OCI-LY7 (cell line): ENCODE measurements at regions not wholly inside any gene's neighbourhood (a gene's known extent, or its start where the extent isn't known, plus 50 kb on each side); places are given as distances from the start of the nearest gene placed in this dataset.
A peak's percentile ranks its signal among the peaks of the same experiment; 100 is the strongest.

ENCODE experiments used
- BruUV-seq: library from RNA; stranded (reverse); fragments of 400-500 nt; replicated peaks from 2 replicates; lab custom pipeline; 2021; lab: Mats Ljungman, UMichigan
- CTCF ChIA-PET: fragments of 300-600 bp; sonication (Branson Sonifier 250); formaldehyde crosslinking; loops from one replicate; lab custom pipeline; 2022; ENCODE audit warnings: antibody characterized with exemption; ENCODE audit not compliant: unreplicated experiment; lab: Charles Lee
- POLR2A ChIA-PET: fragments of 300-600 bp; sonication (Branson Sonifier 250); formaldehyde crosslinking; loops from one replicate; lab custom pipeline; 2022; ENCODE audit warnings: antibody characterized with exemption; lab: Charles Lee
- DNase-seq: peaks from one replicate; pipeline ENCODE4 v3.0.0-alpha.2; 2015; ENCODE audit warnings: low spot score
- H2AFZ ChIP-seq: fragments of 200-600 bp; sonication (generic), shearing (Covaris generic); 2 replicates; pipeline ENCODE4 v1.6.1; 2014; ENCODE audit warnings: mild to moderate bottlenecking, antibody characterized with exemption, low read length, moderate library complexity
- H3K27ac ChIP-seq: fragments of 200-600 bp; sonication (generic); 2 replicates; pipeline ENCODE4 v1.5.1; 2014; ENCODE audit warnings: mixed run types, low read depth, mild to moderate bottlenecking, moderate library complexity, low read length, inconsistent platforms; ENCODE audit not compliant: poor library complexity, severe bottlenecking
- H3K36me3 ChIP-seq: fragments of 200-600 bp; sonication (generic); 2 replicates; pipeline ENCODE4 v1.6.1; 2014; ENCODE audit warnings: mild to moderate bottlenecking, antibody characterized with exemption, low read length, moderate library complexity, mixed read lengths; ENCODE audit not compliant: insufficient read depth
- H3K4me1 ChIP-seq: fragments of 200-600 bp; sonication (generic); 2 replicates; pipeline ENCODE4 v1.5.1; 2014; ENCODE audit warnings: mild to moderate bottlenecking, low read length; ENCODE audit not compliant: insufficient read depth, poor library complexity, severe bottlenecking
- H3K4me2 ChIP-seq: fragments of 200-600 bp; sonication (generic); 2 replicates; pipeline ENCODE4 v1.6.1; 2014; ENCODE audit warnings: mild to moderate bottlenecking, low read length
- H3K4me3 ChIP-seq: fragments of 200-600 bp; sonication (generic); 2 replicates; pipeline ENCODE4 v1.5.1; 2014; ENCODE audit warnings: mild to moderate bottlenecking, low read depth, low read length; ENCODE audit not compliant: poor library complexity, severe bottlenecking
- H3K79me2 ChIP-seq: fragments of 200-600 bp; sonication (generic); 2 replicates; pipeline ENCODE4 v1.6.1; 2016; ENCODE audit warnings: low read depth, mild to moderate bottlenecking, low read length, moderate library complexity, mixed read lengths; ENCODE audit not compliant: insufficient read depth
- H3K9me2 ChIP-seq: fragments of 200-600 bp; sonication (generic); 2 replicates; pipeline ENCODE4 v1.6.1; 2016; ENCODE audit warnings: mild to moderate bottlenecking, low read length, mixed read lengths; ENCODE audit not compliant: insufficient read depth
- H3K9me3 ChIP-seq: fragments of 200-600 bp; sonication (generic); 2 replicates; pipeline ENCODE4 v1.6.1; 2014; ENCODE audit warnings: mild to moderate bottlenecking, mixed run types, low read length, mixed read lengths
- H4K20me1 ChIP-seq: fragments of 200-600 bp; sonication (generic); 2 replicates; pipeline ENCODE4 v1.6.1; 2014; ENCODE audit warnings: mild to moderate bottlenecking, antibody characterized with exemption, low read length, moderate library complexity, mixed read lengths; ENCODE audit not compliant: insufficient read depth
- EZH2phosphoT487 ChIP-seq: fragments of 200-600 bp; sonication (generic); IDR thresholded peaks from 2 replicates; pipeline ENCODE4 v1.6.1; 2018; ENCODE audit warnings: low read depth, borderline replicate concordance, mild to moderate bottlenecking, mixed run types, antibody characterized with exemption, low read length, moderate library complexity, mixed read lengths
- intact Hi-C: fragments of 100-400 bp; cut with micrococcal nuclease; formaldehyde crosslinking; loops from one replicate; pipeline ENCODE4 v1.10.0; 2022; ENCODE audit not compliant: unreplicated experiment
- TF ChIP-seq, protein P1 (sequence below): fragments of 200-600 bp; sonication (generic); conservative IDR thresholded peaks from 2 replicates; pipeline ENCODE4 v1.5.1; 2014; ENCODE audit warnings: mild to moderate bottlenecking, antibody characterized with exemption, low read length, moderate library complexity, mixed read lengths

DNA sequence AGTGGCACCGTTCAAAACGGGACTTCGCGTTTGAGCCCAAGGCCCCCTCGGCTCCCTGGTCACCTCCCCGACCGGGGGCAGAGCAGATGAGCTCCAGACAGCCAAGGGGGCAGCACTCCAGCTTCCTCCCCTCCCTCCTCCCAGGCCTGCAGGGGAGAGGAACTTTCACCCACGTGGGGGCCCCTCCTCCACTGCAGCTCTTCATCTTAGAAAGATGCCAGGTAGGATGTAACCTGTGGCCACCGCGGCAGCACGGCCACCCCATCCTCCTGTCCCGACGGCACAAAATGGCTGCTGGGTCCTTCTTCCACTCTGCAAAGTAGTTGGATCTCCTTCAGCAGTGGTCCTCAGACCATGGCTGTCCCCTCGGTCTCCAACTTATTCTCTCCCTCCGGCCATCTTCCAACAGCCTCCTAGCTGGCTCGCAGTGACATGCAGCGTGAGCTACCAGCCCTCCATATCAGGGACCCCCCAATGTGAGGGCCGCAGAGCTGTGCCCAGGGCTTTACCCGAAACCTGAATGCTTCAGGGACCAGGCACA is 94.5 kb upstream of the ID2 start:
- Histone ChIP-seq H3K4me2 (no peak overlapping the region), H3K27ac (no peak overlapping the region), H3K79me2 (no peaks in the 10 kb centered on the region), H3K36me3 (no peaks in the 10 kb centered on the region), H3K9me2 (no peaks in the 10 kb centered on the region), H4K20me1 (no peaks in the 10 kb centered on the region), H3K4me3 (no peak overlapping the region), H3K4me1 (peaks cover 72% of the 10 kb centered on the region), H3K9me3 (no peaks in the 10 kb centered on the region), H2AFZ (no peak overlapping the region)
- intact Hi-C loops = loop anchor here (10.0 kb wide), 1 partner anchor 957 kb away; no protein-coding TSS in a partner anchor
- DNase-seq = no peak
- BruUV-seq = no TSS peak
- CTCF ChIA-PET = no interaction called here
- no peak for TF ChIP-seq EZH2phosphoT487
- TF ChIP-seq, protein P1, sequence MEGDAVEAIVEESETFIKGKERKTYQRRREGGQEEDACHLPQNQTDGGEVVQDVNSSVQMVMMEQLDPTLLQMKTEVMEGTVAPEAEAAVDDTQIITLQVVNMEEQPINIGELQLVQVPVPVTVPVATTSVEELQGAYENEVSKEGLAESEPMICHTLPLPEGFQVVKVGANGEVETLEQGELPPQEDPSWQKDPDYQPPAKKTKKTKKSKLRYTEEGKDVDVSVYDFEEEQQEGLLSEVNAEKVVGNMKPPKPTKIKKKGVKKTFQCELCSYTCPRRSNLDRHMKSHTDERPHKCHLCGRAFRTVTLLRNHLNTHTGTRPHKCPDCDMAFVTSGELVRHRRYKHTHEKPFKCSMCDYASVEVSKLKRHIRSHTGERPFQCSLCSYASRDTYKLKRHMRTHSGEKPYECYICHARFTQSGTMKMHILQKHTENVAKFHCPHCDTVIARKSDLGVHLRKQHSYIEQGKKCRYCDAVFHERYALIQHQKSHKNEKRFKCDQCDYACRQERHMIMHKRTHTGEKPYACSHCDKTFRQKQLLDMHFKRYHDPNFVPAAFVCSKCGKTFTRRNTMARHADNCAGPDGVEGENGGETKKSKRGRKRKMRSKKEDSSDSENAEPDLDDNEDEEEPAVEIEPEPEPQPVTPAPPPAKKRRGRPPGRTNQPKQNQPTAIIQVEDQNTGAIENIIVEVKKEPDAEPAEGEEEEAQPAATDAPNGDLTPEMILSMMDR = no peak
- POLR2A ChIA-PET = interaction anchor here (0.6 to 8.5 kb wide), 3 partner anchors 10 to 35 kb away, joined by 3 to 100 read pairs (median 6); no protein-coding TSS in a partner anchor

DNA sequence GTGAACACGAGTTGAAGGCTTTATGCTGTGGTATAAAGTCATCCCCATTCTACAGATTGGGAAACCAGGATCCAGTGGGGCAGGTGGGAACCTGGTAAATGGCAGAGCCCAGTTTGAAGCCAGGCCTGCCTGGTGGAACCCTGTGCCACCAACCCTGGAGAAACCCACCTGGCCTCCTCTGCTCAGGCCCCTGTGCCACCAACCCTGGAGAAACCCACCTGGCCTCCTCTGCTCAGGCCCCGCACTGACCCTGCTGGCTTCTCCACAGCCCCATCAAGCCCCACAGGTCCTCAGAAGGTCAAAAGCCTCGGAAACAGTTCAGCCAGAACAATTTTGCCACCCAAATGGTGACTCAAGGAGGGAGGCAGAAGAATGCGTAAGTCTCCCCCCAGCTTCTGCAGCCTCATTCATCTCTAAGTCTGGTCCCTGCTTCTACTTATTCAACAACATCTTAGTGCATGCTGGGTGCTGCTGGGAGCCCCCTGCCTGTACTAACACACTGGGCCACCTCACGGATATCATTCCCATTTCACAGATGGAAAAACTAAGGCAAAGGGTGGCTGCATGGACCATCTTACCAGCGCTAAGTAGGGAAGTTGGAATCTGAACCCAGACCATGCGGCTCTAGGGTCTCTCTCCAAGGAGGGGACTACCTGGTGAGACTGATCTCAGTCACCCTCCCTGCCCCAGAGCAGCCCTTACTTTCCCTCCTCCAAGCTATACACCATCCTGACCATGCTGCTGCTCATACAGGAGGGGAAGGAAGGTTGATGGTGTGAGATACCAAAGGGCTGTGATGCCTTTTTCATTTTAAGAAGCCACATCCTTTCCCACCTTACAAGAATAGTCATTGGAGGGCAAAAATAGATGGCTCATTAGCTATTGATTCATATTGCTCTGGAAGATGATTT is 93.7 kb upstream of the ID2 start:
- Histone ChIP-seq H4K20me1 (no peaks in the 10 kb centered on the region), H3K79me2 (no peaks in the 10 kb centered on the region), H2AFZ (no peak overlapping the region), H3K4me1 (peaks cover 63% of the 10 kb centered on the region), H3K27ac (peak overlapping the region; percentile 23), H3K4me3 (no peak overlapping the region), H3K4me2 (peak overlapping the region; percentile 14; the same call in 1 of the 2 replicates), H3K36me3 (no peaks in the 10 kb centered on the region), H3K9me3 (no peaks in the 10 kb centered on the region), H3K9me2 (no peaks in the 10 kb centered on the region)
- POLR2A ChIA-PET = interaction anchor here (0.6 to 2.3 kb wide), 4 partner anchors 11 to 117 kb away, joined by 3 to 6 read pairs (median 3); no protein-coding TSS in a partner anchor
- intact Hi-C loops = loop anchor here (10.0 kb wide), 1 partner anchor 957 kb away; no protein-coding TSS in a partner anchor
- CTCF ChIA-PET = no interaction called here
- TF ChIP-seq, protein P1 = no peak
- TF ChIP-seq EZH2phosphoT487 = no peak
- DNase-seq = no peak
- BruUV-seq = no TSS peak
